ENCODE measurements at regions not wholly inside any gene's neighbourhood (a gene's known extent, or its start where the extent isn't known, plus 50 kb on each side); places are given as distances from the start of the nearest gene placed in this dataset.

GRCh38 chr5:29460971-29461559, 1732.4 kb upstream of the CDH6 start:
- TF ChIP-seq, protein P1, sequence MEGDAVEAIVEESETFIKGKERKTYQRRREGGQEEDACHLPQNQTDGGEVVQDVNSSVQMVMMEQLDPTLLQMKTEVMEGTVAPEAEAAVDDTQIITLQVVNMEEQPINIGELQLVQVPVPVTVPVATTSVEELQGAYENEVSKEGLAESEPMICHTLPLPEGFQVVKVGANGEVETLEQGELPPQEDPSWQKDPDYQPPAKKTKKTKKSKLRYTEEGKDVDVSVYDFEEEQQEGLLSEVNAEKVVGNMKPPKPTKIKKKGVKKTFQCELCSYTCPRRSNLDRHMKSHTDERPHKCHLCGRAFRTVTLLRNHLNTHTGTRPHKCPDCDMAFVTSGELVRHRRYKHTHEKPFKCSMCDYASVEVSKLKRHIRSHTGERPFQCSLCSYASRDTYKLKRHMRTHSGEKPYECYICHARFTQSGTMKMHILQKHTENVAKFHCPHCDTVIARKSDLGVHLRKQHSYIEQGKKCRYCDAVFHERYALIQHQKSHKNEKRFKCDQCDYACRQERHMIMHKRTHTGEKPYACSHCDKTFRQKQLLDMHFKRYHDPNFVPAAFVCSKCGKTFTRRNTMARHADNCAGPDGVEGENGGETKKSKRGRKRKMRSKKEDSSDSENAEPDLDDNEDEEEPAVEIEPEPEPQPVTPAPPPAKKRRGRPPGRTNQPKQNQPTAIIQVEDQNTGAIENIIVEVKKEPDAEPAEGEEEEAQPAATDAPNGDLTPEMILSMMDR (conservative IDR thresholded peaks at IDR 0.05; ENCODE audit: low read length) = no peak
- TF ChIP-seq EZH2phosphoT487 (IDR thresholded peaks at IDR 0.05; ENCODE audit: borderline replicate concordance, low read depth, low read length) = no peak

Data from OCI-LY7 (cell line).